ENCODE measurements at regions not wholly inside any gene's neighbourhood (a gene's known extent, or its start where the extent isn't known, plus 50 kb on each side); places are given as distances from the start of the nearest gene placed in this dataset.

GRCh38 chr6:21478411-21478810 lies 115.1 kb upstream of the SOX4 start:
- Mint-ChIP-seq H3K9me3 (ENCODE audit: low read depth) (no peaks in the 10 kb centered on the region), H3K4me1 (ENCODE audit: low read depth) (no peaks in the 10 kb centered on the region), H3K27me3 (peaks cover 4% of the 10 kb centered on the region), H3K27ac (no peak overlapping the region), H3K4me3 (no peak overlapping the region), H3K36me3 (no peaks in the 10 kb centered on the region)

- no peaks in the 10 kb centered on the region for H3K36me3 Mint-ChIP-seq
- peaks cover 4% of the 10 kb centered on the region for H3K27me3 Mint-ChIP-seq
- no peak overlapping the region for H3K27ac Mint-ChIP-seq
- H3K4me3 Mint-ChIP-seq = no peak overlapping the region
- H3K9me3 Mint-ChIP-seq (ENCODE audit: low read depth) = no peaks in the 10 kb centered on the region
- H3K4me1 Mint-ChIP-seq (ENCODE audit: low read depth) = no peaks in the 10 kb centered on the region
These were observed 114.5 kb upstream of the SOX4 start for GRCh38 chr6:21478883-21479539.

GRCh38 chr6:21486115-21486514 lies 107.4 kb upstream of the SOX4 start:
- Mint-ChIP-seq H3K4me1 (ENCODE audit: low read depth) (no peaks in the 10 kb centered on the region), H3K27me3 (no peaks in the 10 kb centered on the region), H3K36me3 (no peaks in the 10 kb centered on the region), H3K9me3 (ENCODE audit: low read depth) (no peaks in the 10 kb centered on the region), H3K27ac (no peak overlapping the region), H3K4me3 (no peak overlapping the region)

- Mint-ChIP-seq H3K27me3 (no peaks in the 10 kb centered on the region), H3K36me3 (no peaks in the 10 kb centered on the region), H3K27ac (no peak overlapping the region), H3K4me1 (ENCODE audit: low read depth) (no peaks in the 10 kb centered on the region), H3K4me3 (no peak overlapping the region), H3K9me3 (ENCODE audit: low read depth) (no peaks in the 10 kb centered on the region)
These were observed 103.7 kb upstream of the SOX4 start for GRCh38 chr6:21489826-21490225.

- Mint-ChIP-seq H3K27me3 (no peaks in the 10 kb centered on the region), H3K36me3 (no peaks in the 10 kb centered on the region), H3K9me3 (ENCODE audit: low read depth) (no peaks in the 10 kb centered on the region), H3K27ac (no peak overlapping the region), H3K4me1 (ENCODE audit: low read depth) (no peaks in the 10 kb centered on the region), H3K4me3 (no peak overlapping the region)
These were observed 101.6 kb upstream of the SOX4 start for GRCh38 chr6:21491955-21492354.

GRCh38 chr6:21494505-21494904 lies 99.0 kb upstream of the SOX4 start:
- H3K4me3 Mint-ChIP-seq = no peak overlapping the region
- no peak overlapping the region for H3K27ac Mint-ChIP-seq
- no peaks in the 10 kb centered on the region for H3K36me3 Mint-ChIP-seq
- H3K4me1 Mint-ChIP-seq (ENCODE audit: low read depth) = no peaks in the 10 kb centered on the region
- H3K27me3 Mint-ChIP-seq = no peaks in the 10 kb centered on the region
- no peaks in the 10 kb centered on the region for H3K9me3 Mint-ChIP-seq (ENCODE audit: low read depth)

- Mint-ChIP-seq H3K27me3 (peaks cover 1% of the 10 kb centered on the region), H3K27ac (no peak overlapping the region), H3K4me3 (no peak overlapping the region), H3K36me3 (no peaks in the 10 kb centered on the region), H3K9me3 (ENCODE audit: low read depth) (no peaks in the 10 kb centered on the region), H3K4me1 (ENCODE audit: low read depth) (no peaks in the 10 kb centered on the region)
These were observed 97.4 kb upstream of the SOX4 start for GRCh38 chr6:21496196-21496595.

GRCh38 chr6:21496706-21497105 lies 96.8 kb upstream of the SOX4 start:
- Mint-ChIP-seq H3K36me3 (no peaks in the 10 kb centered on the region), H3K4me1 (ENCODE audit: low read depth) (no peaks in the 10 kb centered on the region), H3K9me3 (ENCODE audit: low read depth) (no peaks in the 10 kb centered on the region), H3K27me3 (peaks cover 1% of the 10 kb centered on the region), H3K27ac (no peak overlapping the region), H3K4me3 (no peak overlapping the region)

- Mint-ChIP-seq H3K9me3 (ENCODE audit: low read depth) (no peaks in the 10 kb centered on the region), H3K27ac (no peak overlapping the region), H3K4me3 (no peak overlapping the region), H3K36me3 (no peaks in the 10 kb centered on the region), H3K27me3 (peaks cover 1% of the 10 kb centered on the region), H3K4me1 (ENCODE audit: low read depth) (no peaks in the 10 kb centered on the region)
These were observed 93.1 kb upstream of the SOX4 start for GRCh38 chr6:21500314-21501020.

- H3K4me1 Mint-ChIP-seq (ENCODE audit: low read depth) = no peaks in the 10 kb centered on the region
- no peak overlapping the region for H3K4me3 Mint-ChIP-seq
- H3K27ac Mint-ChIP-seq = no peak overlapping the region
- no peaks in the 10 kb centered on the region for H3K36me3 Mint-ChIP-seq
- H3K9me3 Mint-ChIP-seq (ENCODE audit: low read depth) = no peaks in the 10 kb centered on the region
- peaks cover 1% of the 10 kb centered on the region for H3K27me3 Mint-ChIP-seq
These were observed 92.6 kb upstream of the SOX4 start for GRCh38 chr6:21501021-21501354.

GRCh38 chr6:21501815-21502214 lies 91.7 kb upstream of the SOX4 start:
- Mint-ChIP-seq H3K4me1 (ENCODE audit: low read depth) (no peaks in the 10 kb centered on the region), H3K27me3 (peaks cover 1% of the 10 kb centered on the region), H3K36me3 (no peaks in the 10 kb centered on the region), H3K27ac (no peak overlapping the region), H3K9me3 (ENCODE audit: low read depth) (no peaks in the 10 kb centered on the region), H3K4me3 (no peak overlapping the region)

GRCh38 chr6:21502682-21503081 lies 90.9 kb upstream of the SOX4 start:
- Mint-ChIP-seq H3K9me3 (ENCODE audit: low read depth) (no peaks in the 10 kb centered on the region), H3K27ac (no peak overlapping the region), H3K27me3 (peaks cover 1% of the 10 kb centered on the region), H3K4me1 (ENCODE audit: low read depth) (no peaks in the 10 kb centered on the region), H3K4me3 (no peak overlapping the region), H3K36me3 (no peaks in the 10 kb centered on the region)

GRCh38 chr6:21504790-21505189 lies 88.8 kb upstream of the SOX4 start:
- peaks cover 1% of the 10 kb centered on the region for H3K27me3 Mint-ChIP-seq
- no peaks in the 10 kb centered on the region for H3K4me1 Mint-ChIP-seq (ENCODE audit: low read depth)
- H3K9me3 Mint-ChIP-seq (ENCODE audit: low read depth) = no peaks in the 10 kb centered on the region
- no peak overlapping the region for H3K27ac Mint-ChIP-seq
- H3K36me3 Mint-ChIP-seq = no peaks in the 10 kb centered on the region
- H3K4me3 Mint-ChIP-seq = no peak overlapping the region

- Mint-ChIP-seq H3K9me3 (ENCODE audit: low read depth) (no peaks in the 10 kb centered on the region), H3K36me3 (no peaks in the 10 kb centered on the region), H3K4me3 (no peak overlapping the region), H3K27me3 (peaks cover 1% of the 10 kb centered on the region), H3K27ac (no peak overlapping the region), H3K4me1 (ENCODE audit: low read depth) (no peaks in the 10 kb centered on the region)
These were observed 88.0 kb upstream of the SOX4 start for GRCh38 chr6:21505574-21505990.

GRCh38 chr6:21506126-21506525 lies 87.4 kb upstream of the SOX4 start:
- no peaks in the 10 kb centered on the region for H3K4me1 Mint-ChIP-seq (ENCODE audit: low read depth)
- no peaks in the 10 kb centered on the region for H3K36me3 Mint-ChIP-seq
- H3K27ac Mint-ChIP-seq = no peak overlapping the region
- no peak overlapping the region for H3K4me3 Mint-ChIP-seq
- H3K9me3 Mint-ChIP-seq (ENCODE audit: low read depth) = no peaks in the 10 kb centered on the region
- H3K27me3 Mint-ChIP-seq = peaks cover 2% of the 10 kb centered on the region

- Mint-ChIP-seq H3K27ac (no peak overlapping the region), H3K36me3 (no peaks in the 10 kb centered on the region), H3K4me1 (ENCODE audit: low read depth) (no peaks in the 10 kb centered on the region), H3K27me3 (peaks cover 2% of the 10 kb centered on the region), H3K9me3 (ENCODE audit: low read depth) (no peaks in the 10 kb centered on the region), H3K4me3 (no peak overlapping the region)
These were observed 85.7 kb upstream of the SOX4 start for GRCh38 chr6:21507811-21508210.

All from activated naive CD8-positive, alpha-beta T cell (primary cell).